CD4-positive, alpha-beta memory T cell (primary cell): ENCODE measurements at regions not wholly inside any gene's neighbourhood (a gene's known extent, or its start where the extent isn't known, plus 50 kb on each side); places are given as distances from the start of the nearest gene placed in this dataset.
"Not testable (repeated sequence)": the region's sequence is repeated elsewhere in the genome, so short reads cannot be mapped to it uniquely, and the experiment has no call there.

Source experiments
- CTCF ChIA-PET: fragments of 350-600 bp; sonication (Branson Sonifier 250); formaldehyde crosslinking; loops from one replicate; lab custom pipeline; 2021; ENCODE audit warnings: inconsistent platforms; ENCODE audit not compliant: partially characterized antibody; lab: Charles Lee
- POLR2A ChIA-PET: fragments of 350-600 bp; sonication (Branson Sonifier 250); formaldehyde crosslinking; loops from one replicate; lab custom pipeline; 2021; ENCODE audit not compliant: partially characterized antibody; lab: Charles Lee
- DNase-seq, 5 donors: peaks; one replicate each; pipeline versions ENCODE4 v3.0.0 to v3.0.0-alpha.2; 2020 to 2022; ENCODE audit warnings: mixed read lengths in 1 of 5
- H3K27ac ChIP-seq: one replicate; pipeline ENCODE4 v1.7.0; 2013; ENCODE audit warnings: low read depth, low read length
- H3K27me3 ChIP-seq: 2 replicates; pipeline ENCODE4 v1.7.0; 2013; ENCODE audit warnings: mild to moderate bottlenecking, low read length, moderate library complexity; ENCODE audit not compliant: insufficient read depth
- H3K36me3 ChIP-seq: 2 replicates; pipeline ENCODE4 v1.7.0; 2013; ENCODE audit warnings: mild to moderate bottlenecking, low read length, moderate library complexity; ENCODE audit not compliant: insufficient read depth
- H3K4me1 ChIP-seq: 2 replicates; pipeline ENCODE4 v1.7.0; 2013; ENCODE audit warnings: mild to moderate bottlenecking, low read length, moderate library complexity; ENCODE audit not compliant: insufficient read depth
- H3K4me3 ChIP-seq, 2 donors: one replicate each; pipeline ENCODE4 v1.7.0; 2013; ENCODE audit warnings: low read length in 2 of 2, mild to moderate bottlenecking in 1 of 2
- H3K9me3 ChIP-seq, 2 donors: one replicate each; pipeline ENCODE4 v1.7.0; 2013; ENCODE audit warnings: low read length in 2 of 2, control low read depth in 1 of 2; ENCODE audit not compliant: control insufficient read depth in 1 of 2
- H3K27ac Mint-ChIP-seq, 7 donors: one replicate each; pipeline ENCODE4 v1.8.0; 2020 to 2021; ENCODE audit warnings: mixed read lengths in 7 of 7, mild to moderate bottlenecking in 6 of 7, inconsistent platforms in 3 of 7, moderate library complexity in 3 of 7
- H3K27me3 Mint-ChIP-seq, 2 donors: one replicate each; pipeline ENCODE4 v1.8.0; 2020 to 2021; ENCODE audit warnings: mixed read lengths in 2 of 2
- H3K36me3 Mint-ChIP-seq, 2 donors: one replicate each; pipeline ENCODE4 v1.8.0; 2020 to 2021; ENCODE audit warnings: mixed read lengths in 2 of 2, inconsistent platforms in 1 of 2, mild to moderate bottlenecking in 1 of 2
- H3K4me1 Mint-ChIP-seq, 4 donors: one replicate each; pipeline ENCODE4 v1.8.0; 2020 to 2021; ENCODE audit warnings: mixed read lengths in 4 of 4, mild to moderate bottlenecking in 1 of 4
- H3K4me3 Mint-ChIP-seq, 8 donors: one replicate each; pipeline ENCODE4 v1.8.0; 2020 to 2021; ENCODE audit warnings: mixed read lengths in 8 of 8, mild to moderate bottlenecking in 7 of 8, moderate library complexity in 6 of 8, inconsistent platforms in 3 of 8
- H3K9me3 Mint-ChIP-seq, 8 donors: one replicate each; pipeline ENCODE4 v1.8.0; 2020 to 2021; ENCODE audit warnings: mixed read lengths in 8 of 8, mild to moderate bottlenecking in 5 of 8, inconsistent platforms in 3 of 8, moderate library complexity in 1 of 8
- intact Hi-C: fragments of 100-400 bp; cut with micrococcal nuclease; formaldehyde crosslinking; loops from one replicate; pipeline ENCODE4 v1.15.1; 2023

DNA sequence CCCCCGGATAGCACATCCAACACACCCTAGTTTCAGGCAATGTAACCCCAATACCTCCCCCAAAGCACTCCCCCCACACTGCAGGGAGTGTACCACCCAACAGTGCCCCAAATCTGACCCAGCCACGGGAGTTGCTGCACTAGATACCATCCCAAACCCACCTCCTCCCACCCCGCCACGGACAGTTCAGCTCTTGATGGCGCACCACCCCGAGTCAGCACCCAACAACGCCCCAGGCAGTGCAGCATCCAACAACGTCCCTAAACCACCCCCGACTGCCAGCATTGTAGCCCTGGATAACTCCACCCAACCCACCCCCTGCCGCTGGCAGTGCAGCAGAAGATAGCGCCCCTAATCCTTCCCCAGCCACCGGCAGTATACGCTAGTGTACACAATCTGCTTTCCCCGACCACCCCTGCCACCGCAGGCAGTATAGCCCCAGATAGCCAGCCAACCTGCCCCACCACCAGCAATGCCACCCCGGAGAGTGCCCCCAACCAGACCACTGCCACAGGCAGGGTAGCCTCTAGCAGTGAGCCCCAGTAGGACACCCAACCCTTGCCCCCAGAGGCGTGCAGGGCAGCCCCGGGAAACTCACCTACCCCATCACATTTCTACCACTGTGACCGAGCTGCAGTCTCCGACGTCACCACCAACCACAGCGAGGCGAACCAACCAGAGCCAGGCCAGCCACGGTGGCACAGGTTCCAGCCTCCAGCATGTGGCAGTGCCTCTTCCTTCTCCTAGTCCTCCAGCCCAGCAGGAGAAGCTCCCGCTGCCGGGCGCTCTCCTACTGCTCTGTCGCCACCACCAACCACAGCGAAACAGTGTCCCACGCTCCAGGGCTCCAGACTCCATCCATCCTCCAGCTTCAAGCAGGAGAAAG, 178.1 kb downstream of the POTEB3 start:
- no peaks in the 10 kb centered on the region for H3K4me1 ChIP-seq
- H3K4me1 Mint-ChIP-seq, result no peaks in the 10 kb centered on the region
- peaks cover 5% of the 10 kb centered on the region for H3K27me3 ChIP-seq
- ChIA-PET POLR2A (no interaction called here), CTCF (no interaction called here)
- peak in 1 of 5 donors; percentile 38 for DNase-seq
- H3K27me3 Mint-ChIP-seq, result peaks cover 7% of the 10 kb centered on the region in 2 donors
- no peak overlapping the region for H3K27ac Mint-ChIP-seq
- H3K36me3 ChIP-seq, result no peaks in the 10 kb centered on the region
- no peak overlapping the region for H3K4me3 ChIP-seq
- H3K4me3 Mint-ChIP-seq, result no peak overlapping the region
- no peaks in the 10 kb centered on the region for H3K36me3 Mint-ChIP-seq
- peaks cover 0 to 2% (median 0%) of the 10 kb centered on the region in 8 donors for H3K9me3 Mint-ChIP-seq
- H3K9me3 ChIP-seq, result no peaks in the 10 kb centered on the region
- intact Hi-C loops, result no loop called here
- no peak overlapping the region for H3K27ac ChIP-seq

DNA sequence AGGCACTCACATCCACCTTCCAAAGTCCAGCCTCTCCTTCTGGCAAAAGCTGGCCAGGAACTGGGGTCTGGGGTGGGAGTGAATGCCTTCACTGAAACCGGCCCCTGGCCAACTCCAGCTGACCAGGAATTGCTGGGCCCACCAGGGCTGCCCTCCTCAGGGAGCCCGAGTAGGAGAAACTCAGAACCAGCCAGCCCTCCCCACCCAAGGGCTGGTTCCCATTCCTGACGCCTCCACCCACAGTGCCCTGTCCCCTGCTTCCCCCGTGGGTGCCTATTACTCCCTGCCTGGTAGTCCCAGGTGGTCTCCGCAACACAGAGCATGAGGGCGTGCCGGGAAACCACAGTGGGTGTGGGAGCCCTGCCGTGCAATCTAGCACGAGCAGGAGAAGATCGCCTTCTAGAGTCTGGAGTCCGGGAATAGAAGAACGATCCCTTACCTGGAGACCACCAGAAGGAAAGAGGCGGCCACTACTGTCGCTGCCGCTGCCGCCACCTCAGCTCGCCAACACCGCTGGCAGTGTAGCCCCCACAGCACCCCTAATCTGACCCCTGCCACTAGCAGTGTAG, 178.8 kb downstream of the POTEB3 start:
- Histone ChIP-seq H3K4me1 (no peaks in the 10 kb centered on the region), H3K9me3 (no peaks in the 10 kb centered on the region), H3K27me3 (peaks cover 5% of the 10 kb centered on the region), H3K4me3 (no peak overlapping the region), H3K27ac (no peak overlapping the region), H3K36me3 (no peaks in the 10 kb centered on the region)
- H3K27ac Mint-ChIP-seq, result no peak overlapping the region
- H3K4me3 Mint-ChIP-seq, result no peak overlapping the region
- DNase-seq, result no peak
- ChIA-PET CTCF (no interaction called here), POLR2A (no interaction called here)
- intact Hi-C loops, result no loop called here
- H3K36me3 Mint-ChIP-seq, result no peaks in the 10 kb centered on the region
- H3K27me3 Mint-ChIP-seq, result peaks cover 7% of the 10 kb centered on the region in 2 donors
- H3K4me1 Mint-ChIP-seq, result no peaks in the 10 kb centered on the region
- peaks cover 0 to 2% (median 0%) of the 10 kb centered on the region in 8 donors for H3K9me3 Mint-ChIP-seq

DNA sequence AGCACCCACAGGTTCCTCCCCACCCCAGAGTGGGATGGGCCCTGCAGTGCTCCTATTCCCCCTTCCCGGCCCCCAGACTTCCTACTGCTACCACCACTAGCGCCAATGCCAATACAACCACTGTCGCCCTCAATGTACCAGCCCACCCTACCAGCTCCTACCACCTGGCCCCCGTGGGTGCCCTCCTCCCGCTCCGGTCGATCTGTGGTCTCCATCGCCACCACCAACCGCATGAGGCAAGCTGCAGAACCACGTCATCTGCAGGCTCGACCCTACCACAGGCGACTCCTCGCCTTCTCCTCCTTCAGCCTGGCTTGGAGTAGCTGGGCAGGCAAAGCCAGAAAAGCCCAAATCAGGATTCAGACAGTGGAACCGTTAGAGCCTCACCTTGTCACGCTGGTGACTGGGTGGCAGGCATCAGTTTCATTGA, 179.3 kb downstream of the POTEB3 start:
- Mint-ChIP-seq H3K4me3 (no peak overlapping the region), H3K9me3 (peaks cover 0 to 2% (median 0%) of the 10 kb centered on the region in 8 donors), H3K36me3 (no peaks in the 10 kb centered on the region), H3K4me1 (no peaks in the 10 kb centered on the region), H3K27ac (no peak overlapping the region), H3K27me3 (peaks cover 7% of the 10 kb centered on the region in 2 donors)
- Histone ChIP-seq H3K9me3 (no peaks in the 10 kb centered on the region), H3K27me3 (peaks cover 5% of the 10 kb centered on the region), H3K36me3 (no peaks in the 10 kb centered on the region), H3K4me3 (no peak overlapping the region), H3K4me1 (no peaks in the 10 kb centered on the region), H3K27ac (no peak overlapping the region)
- intact Hi-C loops, result no loop called here
- ChIA-PET POLR2A (no interaction called here), CTCF (interaction anchor here (1.5 kb wide), 1 partner anchor 24 kb away, joined by 3 read pairs; no protein-coding TSS in a partner anchor)
- DNase-seq, result peak in 1 of 5 donors; percentile 33

DNA sequence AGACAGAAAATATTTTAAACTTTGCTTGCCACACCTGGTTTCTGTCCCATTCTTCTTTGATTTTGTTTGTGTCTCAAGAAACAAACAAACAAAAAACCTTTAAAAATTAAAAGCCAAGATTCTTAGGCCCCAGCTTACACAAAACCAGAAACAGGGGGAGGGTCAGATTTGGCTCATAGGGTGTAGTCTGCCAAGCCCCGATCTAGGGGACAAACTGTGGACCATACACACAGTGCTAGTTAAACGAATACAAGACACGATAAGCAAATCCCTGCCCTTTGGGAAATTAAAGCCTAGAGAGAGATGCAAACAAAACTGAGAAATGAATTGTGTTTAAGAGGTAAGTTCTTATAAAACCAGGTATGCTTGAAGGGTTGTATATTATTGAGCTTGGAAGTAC, 181.7 kb downstream of the POTEB3 start:
- H3K27ac Mint-ChIP-seq, H3K4me3 ChIP-seq, H3K27me3 Mint-ChIP-seq, DNase-seq, H3K9me3 Mint-ChIP-seq, CTCF ChIA-PET, POLR2A ChIA-PET, H3K4me1 ChIP-seq, H3K4me1 Mint-ChIP-seq, H3K9me3 ChIP-seq, H3K4me3 Mint-ChIP-seq, H3K27me3 ChIP-seq, H3K27ac ChIP-seq, H3K36me3 Mint-ChIP-seq, H3K36me3 ChIP-seq, intact Hi-C loops: not testable (repeated sequence)

DNA sequence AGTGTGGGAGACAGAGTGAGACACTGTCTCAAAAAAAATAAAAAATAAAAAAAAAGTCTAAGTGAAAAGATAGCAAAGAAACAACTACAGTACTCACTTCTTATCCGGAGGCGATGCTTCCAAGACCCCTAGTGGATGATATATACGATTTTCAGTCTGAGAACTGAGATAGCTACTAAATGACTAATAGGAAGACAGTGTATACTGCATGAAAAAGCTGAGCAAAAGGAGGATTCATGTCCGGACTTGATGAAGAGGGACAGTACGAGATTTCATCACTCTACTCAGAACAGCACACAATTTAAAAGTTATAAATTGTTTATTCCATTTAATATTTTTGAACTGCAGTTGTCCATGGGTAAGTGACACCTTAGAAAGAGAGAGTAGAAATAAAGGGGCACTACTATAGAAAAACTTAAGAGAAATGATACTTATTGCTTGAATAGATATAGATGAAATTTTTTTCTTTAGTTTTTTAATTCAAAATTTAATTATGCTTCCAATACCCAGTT, 190.7 kb downstream of the POTEB3 start:
- POLR2A ChIA-PET, CTCF ChIA-PET, H3K4me3 ChIP-seq, H3K4me1 Mint-ChIP-seq, H3K27ac ChIP-seq, H3K4me3 Mint-ChIP-seq, H3K36me3 Mint-ChIP-seq, intact Hi-C loops, H3K27me3 Mint-ChIP-seq, DNase-seq, H3K4me1 ChIP-seq, H3K27ac Mint-ChIP-seq, H3K27me3 ChIP-seq, H3K9me3 ChIP-seq, H3K36me3 ChIP-seq, H3K9me3 Mint-ChIP-seq: not testable (repeated sequence)
